Retinal pigment epithelial cell (primary cell): ENCODE measurements at regions not wholly inside any gene's neighbourhood (a gene's known extent, or its start where the extent isn't known, plus 50 kb on each side); places are given as distances from the start of the nearest gene placed in this dataset.

Experiments
- DNase-seq: peaks from one replicate; pipeline ENCODE4 v3.0.0-alpha.2; 2010; ENCODE audit warnings: low read depth
- H3K4me3 ChIP-seq: 2 replicates; pipeline ENCODE4 v1.5.1; 2011; ENCODE audit warnings: mild to moderate bottlenecking, low read length, control low read depth, moderate library complexity
- TF ChIP-seq, protein P1 (sequence below): conservative IDR thresholded peaks from 2 replicates; pipeline ENCODE4 v1.5.1; 2011; ENCODE audit warnings: low read depth, low read length, control low read depth, inconsistent platforms

GRCh38 chr17:34156401-34156740 is 98.7 kb upstream of the CCL2 start:
- TF ChIP-seq, protein P1, sequence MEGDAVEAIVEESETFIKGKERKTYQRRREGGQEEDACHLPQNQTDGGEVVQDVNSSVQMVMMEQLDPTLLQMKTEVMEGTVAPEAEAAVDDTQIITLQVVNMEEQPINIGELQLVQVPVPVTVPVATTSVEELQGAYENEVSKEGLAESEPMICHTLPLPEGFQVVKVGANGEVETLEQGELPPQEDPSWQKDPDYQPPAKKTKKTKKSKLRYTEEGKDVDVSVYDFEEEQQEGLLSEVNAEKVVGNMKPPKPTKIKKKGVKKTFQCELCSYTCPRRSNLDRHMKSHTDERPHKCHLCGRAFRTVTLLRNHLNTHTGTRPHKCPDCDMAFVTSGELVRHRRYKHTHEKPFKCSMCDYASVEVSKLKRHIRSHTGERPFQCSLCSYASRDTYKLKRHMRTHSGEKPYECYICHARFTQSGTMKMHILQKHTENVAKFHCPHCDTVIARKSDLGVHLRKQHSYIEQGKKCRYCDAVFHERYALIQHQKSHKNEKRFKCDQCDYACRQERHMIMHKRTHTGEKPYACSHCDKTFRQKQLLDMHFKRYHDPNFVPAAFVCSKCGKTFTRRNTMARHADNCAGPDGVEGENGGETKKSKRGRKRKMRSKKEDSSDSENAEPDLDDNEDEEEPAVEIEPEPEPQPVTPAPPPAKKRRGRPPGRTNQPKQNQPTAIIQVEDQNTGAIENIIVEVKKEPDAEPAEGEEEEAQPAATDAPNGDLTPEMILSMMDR: no peak
- H3K4me3 ChIP-seq: no peak overlapping the region
- DNase-seq: no peak

- no peak overlapping the region for H3K4me3 ChIP-seq
- TF ChIP-seq, protein P1: no peak
- no peak for DNase-seq
Observed at GRCh38 chr17:34156741-34157589, 98.1 kb upstream of the CCL2 start.

DNA sequence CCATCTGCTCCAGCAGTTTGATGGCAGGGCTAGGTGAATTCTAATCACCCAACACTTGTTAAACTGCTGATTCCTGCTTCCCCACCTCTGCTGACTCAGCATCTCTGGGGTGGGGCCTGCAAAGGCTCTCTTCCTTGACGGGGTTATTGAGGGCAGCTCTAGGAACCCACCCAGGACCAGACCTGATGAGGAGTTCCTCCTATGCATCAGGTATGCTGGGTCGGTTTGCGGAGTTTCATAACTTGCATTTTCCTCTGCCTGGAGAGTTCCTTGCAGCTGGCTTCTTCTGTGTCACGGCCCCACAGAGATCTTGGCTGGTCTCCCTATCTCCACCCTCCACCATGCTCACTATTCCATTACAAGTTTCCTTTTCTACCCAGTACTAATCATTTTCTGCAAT is 93.4 kb upstream of the CCL2 start:
- no peak for DNase-seq
- H3K4me3 ChIP-seq: no peak overlapping the region
- TF ChIP-seq, protein P1: no peak

DNA sequence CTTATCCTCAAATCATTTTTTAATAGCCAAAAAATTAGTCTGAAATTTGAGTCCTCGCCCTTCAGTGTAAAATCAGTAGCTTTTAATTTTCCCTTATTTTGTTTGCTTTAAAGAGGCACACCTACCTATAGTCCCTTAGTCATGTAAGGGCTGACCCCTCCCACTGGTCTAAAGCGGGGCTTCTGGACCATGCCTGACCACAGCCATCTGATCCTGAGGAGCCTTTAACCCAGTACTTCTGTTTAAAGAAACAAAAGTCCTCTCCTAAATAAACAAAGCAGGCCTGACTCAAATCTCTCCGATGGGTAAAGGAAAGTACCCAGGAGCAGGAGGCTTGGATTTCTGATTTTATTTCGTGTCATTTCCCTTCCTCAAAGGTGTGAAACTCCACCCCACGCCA is 92.0 kb upstream of the CCL2 start:
- H3K4me3 ChIP-seq: no peak overlapping the region
- no peak for DNase-seq
- TF ChIP-seq, protein P1: no peak

- TF ChIP-seq, protein P1: peak; percentile 57
- no peak for DNase-seq
- H3K4me3 ChIP-seq: no peak overlapping the region
Observed at GRCh38 chr17:34163646-34164045, 91.4 kb upstream of the CCL2 start.

GRCh38 chr17:34164837-34165236 is 90.2 kb upstream of the CCL2 start:
- DNase-seq: no peak
- TF ChIP-seq, protein P1: no peak
- H3K4me3 ChIP-seq: no peak overlapping the region

DNA sequence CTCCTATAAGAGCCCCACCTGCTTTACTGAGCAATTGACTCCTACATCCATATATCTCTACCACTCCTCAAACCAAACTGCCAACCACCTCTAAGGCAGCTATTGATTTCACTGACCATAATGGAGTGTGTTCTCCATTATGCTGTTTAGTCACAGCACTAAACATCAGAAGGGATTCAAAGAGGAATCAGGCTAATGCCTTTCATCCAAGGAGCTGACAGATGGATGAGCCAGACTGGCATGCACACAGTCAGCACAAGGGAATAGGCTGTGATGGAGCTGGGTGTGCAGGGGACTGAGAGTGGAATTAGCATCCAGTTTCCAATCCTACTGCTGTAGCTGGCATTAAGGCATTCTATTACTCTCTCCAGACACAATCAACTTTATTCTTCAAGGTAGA is 88.7 kb upstream of the CCL2 start:
- DNase-seq: no peak
- no peak overlapping the region for H3K4me3 ChIP-seq
- TF ChIP-seq, protein P1: no peak
